Motor neuron (in vitro differentiated cells): ENCODE measurements at regions not wholly inside any gene's neighbourhood (a gene's known extent, or its start where the extent isn't known, plus 50 kb on each side); places are given as distances from the start of the nearest gene placed in this dataset.
A peak's percentile ranks its signal among the peaks of the same experiment; 100 is the strongest.

Experiments
- ATAC-seq, 8 experiments: fragments of 200-7000 bp; cut with Tn5 transposase; replicated peaks in 6 of 8; 2 replicates each; pipeline ENCODE4 v1.8.0; 2021; ENCODE audit warnings: mild to moderate bottlenecking in 8 of 8, moderate library complexity in 8 of 8
- H3K27ac ChIP-seq, 2 donors: fragments of 250-450 bp; sonication (Bioruptor Pico); 2 replicates each; pipeline ENCODE4 v1.9.0; 2021; ENCODE audit warnings: antibody characterized with exemption in 2 of 2, mild to moderate bottlenecking in 2 of 2, moderate library complexity in 1 of 2
- H3K4me1 ChIP-seq, 2 donors: fragments of 250-450 bp; sonication (Bioruptor Pico); replicated peaks in 1 of 2; 2 replicates each; pipeline ENCODE4 v1.6.1; 2021; ENCODE audit warnings: antibody characterized with exemption in 2 of 2, mild to moderate bottlenecking in 2 of 2, moderate library complexity in 1 of 2
- H3K4me3 ChIP-seq, 5 donors: fragments of 250-450 bp; sonication (Bioruptor Pico); 2 replicates each; pipeline ENCODE4 v1.9.0; 2021; ENCODE audit warnings: antibody characterized with exemption in 5 of 5, mild to moderate bottlenecking in 5 of 5, moderate library complexity in 4 of 5
- WGBS, 10 experiments: fragments of 450-650 bp; shearing (Covaris generic); methylation state at CpG; one replicate each; pipeline ENCODE4 v1.0.0; 2022; 5-methylcytosine and 5-hydroxymethylcytosine counted together
- in situ Hi-C, 9 experiments: fragments of 400-800 bp; cut with MboI; loops; one replicate each; pipeline ENCODE4 v1.15.0; 2021; ENCODE audit warnings: low sequenced_read_pairs in 9 of 9, low pct_unique_long_range_greater_than_20kb in 2 of 9; ENCODE audit not compliant: unreplicated experiment in 9 of 9

DNA sequence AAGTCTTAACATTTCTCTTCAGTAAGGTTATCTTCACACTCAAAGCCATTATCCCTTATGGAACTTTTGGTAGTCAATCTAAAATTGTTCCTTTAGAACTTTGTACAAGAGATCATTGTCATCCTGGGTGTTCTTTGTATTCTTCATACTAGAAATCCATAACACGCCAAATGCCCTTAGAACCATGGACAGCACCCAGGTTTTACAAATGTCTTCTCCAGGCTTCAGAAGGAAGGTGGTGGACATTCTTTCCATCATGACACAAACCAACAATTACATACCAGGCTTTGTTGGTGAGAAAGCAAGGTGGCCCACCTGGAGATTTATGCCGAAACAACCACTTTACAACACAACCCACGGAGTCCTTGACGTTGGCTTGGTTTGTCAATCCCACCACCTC lies 365.6 kb upstream of the TBX3 start:
- in situ Hi-C loops: loop anchor here in 2 of 9 experiments (25.0 kb wide), 2 partner anchors 113 to 362 kb away; partner anchors contain the start of gene TBX3 (in 1 of the 2)
- no peak overlapping the region for H3K4me3 ChIP-seq
- H3K27ac ChIP-seq: no peak overlapping the region
- ATAC-seq: no peak
- WGBS, 10 experiments: 72 to 100% (median 100%) methylated on average over 1 to 4 of the region's 4 CpGs; no CpG with 5 or more reads in 1 of the 10 experiments
- no peaks in the 10 kb centered on the region for H3K4me1 ChIP-seq

GRCh38 chr12:115046805-115047204 lies 362.8 kb upstream of the TBX3 start:
- in situ Hi-C loops: loop anchor here in 1 of 9 experiments (25.0 kb wide), 1 partner anchor 360 kb away; the partner anchor contains the start of gene TBX3
- no peak overlapping the region for H3K4me3 ChIP-seq
- no peak overlapping the region for H3K27ac ChIP-seq
- no peak for ATAC-seq
- no peaks in the 10 kb centered on the region for H3K4me1 ChIP-seq
- WGBS, 10 experiments: 14 to 100% (median 86%) methylated on average over 1 of the region's 1 CpG; no CpG with 5 or more reads in 3 of the 10 experiments

GRCh38 chr12:115044073-115044472 lies 360.1 kb upstream of the TBX3 start:
- Histone ChIP-seq H3K4me3 (no peak overlapping the region), H3K27ac (no peak overlapping the region), H3K4me1 (no peaks in the 10 kb centered on the region)
- WGBS, 10 experiments: 76 to 100% (median 80%) methylated on average over 1 to 6 of the region's 6 CpGs; no CpG with 5 or more reads in 1 of the 10 experiments
- in situ Hi-C loops: loop anchor here in 1 of 9 experiments (25.0 kb wide), 1 partner anchor 357 kb away; the partner anchor contains the start of gene TBX3
- ATAC-seq: no peak

DNA sequence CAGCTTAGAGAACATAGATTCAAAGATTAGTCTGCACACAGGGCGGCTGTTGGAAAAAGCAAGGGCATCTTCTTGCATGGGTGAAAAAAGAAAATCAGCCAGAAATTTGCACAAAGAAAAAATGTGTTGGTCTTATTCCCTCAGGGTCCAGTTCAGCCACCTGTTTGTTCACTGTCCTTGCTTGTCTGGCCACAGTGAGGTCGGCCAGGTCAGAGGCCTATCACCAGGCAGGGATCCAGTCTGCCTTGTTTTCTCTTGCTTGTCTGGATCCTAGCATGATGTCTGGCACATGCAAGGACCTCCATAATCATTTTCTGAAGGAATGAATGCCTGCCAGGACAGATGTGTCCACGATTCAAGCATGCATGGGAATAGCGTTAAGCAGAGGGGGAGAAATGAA lies 359.1 kb upstream of the TBX3 start:
- Histone ChIP-seq H3K27ac (no peak overlapping the region), H3K4me1 (no peaks in the 10 kb centered on the region), H3K4me3 (no peak overlapping the region)
- 40 to 100% (median 88%) methylated on average over 1 to 4 of the region's 4 CpGs; no CpG with 5 or more reads in 2 of the 10 experiments for WGBS, 10 experiments
- ATAC-seq: no peak
- in situ Hi-C loops: loop anchor here in 1 of 9 experiments (25.0 kb wide), 1 partner anchor 356 kb away; the partner anchor contains the start of gene TBX3

- no peak for ATAC-seq
- no peak overlapping the region for H3K27ac ChIP-seq
- in situ Hi-C loops: loop anchor here in 1 of 9 experiments (25.0 kb wide), 1 partner anchor 355 kb away; the partner anchor contains the start of gene TBX3
- H3K4me3 ChIP-seq: no peak overlapping the region
- no peaks in the 10 kb centered on the region for H3K4me1 ChIP-seq
Measured at GRCh38 chr12:115042341-115042740, 358.4 kb upstream of the TBX3 start.

GRCh38 chr12:115037830-115038229 lies 353.9 kb upstream of the TBX3 start:
- in situ Hi-C loops: loop anchor here in 1 of 9 experiments (25.0 kb wide), 1 partner anchor 351 kb away; the partner anchor contains the start of gene TBX3
- ATAC-seq: peak in 2 of 8 experiments; percentile 39 to 50
- no peaks in the 10 kb centered on the region for H3K4me1 ChIP-seq

DNA sequence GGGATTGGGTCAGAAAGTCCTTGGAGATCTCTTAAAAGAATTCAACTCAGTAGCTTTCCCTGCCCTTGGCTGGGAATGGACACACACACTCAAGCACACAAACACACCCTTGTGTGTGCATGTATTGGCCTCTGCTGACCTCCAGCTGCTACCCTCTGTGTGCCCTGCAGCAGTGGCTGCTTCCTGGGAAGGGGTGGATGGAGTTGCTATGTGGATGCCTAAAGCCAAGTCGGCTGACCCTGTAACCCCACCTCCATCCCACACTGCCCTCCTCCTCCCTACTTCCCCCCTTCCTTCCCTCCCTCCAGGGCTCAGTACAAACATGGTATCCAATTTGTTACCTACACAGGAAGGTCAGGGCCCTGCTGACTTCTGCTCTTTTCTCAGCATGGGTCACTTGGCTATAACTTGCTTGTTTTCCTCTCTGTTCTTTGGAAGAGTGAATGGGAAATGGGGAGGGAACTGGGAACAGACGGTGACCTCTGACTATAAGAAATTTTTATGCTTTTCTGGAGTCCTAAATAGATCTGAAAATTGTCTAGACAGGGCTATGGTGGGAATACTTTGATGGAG lies 351.6 kb upstream of the TBX3 start:
- Histone ChIP-seq H3K4me1 (no peaks in the 10 kb centered on the region), H3K4me3 (no peak overlapping the region), H3K27ac (no peak overlapping the region)
- 60 to 80% (median 78%) methylated on average over 1 of the region's 2 CpGs; no CpG with 5 or more reads in 7 of the 10 experiments for WGBS, 10 experiments
- ATAC-seq: peak in 2 of 8 experiments; percentile 77 to 89
- in situ Hi-C loops: loop anchor here in 1 of 9 experiments (25.0 kb wide), 1 partner anchor 348 kb away; the partner anchor contains the start of gene TBX3

More at GRCh38 chr12:115037830-115038229, 353.9 kb upstream of the TBX3 start:
- Histone ChIP-seq H3K4me3 (no peak overlapping the region), H3K27ac (no peak overlapping the region)
- 57 to 82% (median 69%) methylated on average over 2 of the region's 2 CpGs; no CpG with 5 or more reads in 6 of the 10 experiments for WGBS, 10 experiments

DNA sequence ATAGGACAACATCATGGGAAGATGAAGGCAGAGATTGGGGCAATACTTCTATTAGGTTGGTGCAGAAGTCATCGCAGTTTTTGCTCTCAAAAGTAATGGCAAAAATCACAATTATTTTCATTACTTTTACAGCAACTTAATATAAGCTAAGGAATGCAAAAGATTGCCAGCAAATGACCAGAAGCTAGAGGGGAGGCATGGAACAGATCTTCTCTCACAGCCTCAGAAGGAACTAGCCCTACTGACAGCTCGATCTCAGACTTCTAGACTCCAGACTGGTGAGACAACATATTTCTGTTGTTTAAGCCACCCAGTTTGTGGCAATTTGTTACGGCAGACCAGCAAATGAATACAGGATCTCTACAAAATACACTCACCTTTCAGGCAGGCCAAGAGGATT lies 348.5 kb upstream of the TBX3 start:
- no peak overlapping the region for H3K27ac ChIP-seq
- H3K4me1 ChIP-seq: no peaks in the 10 kb centered on the region
- WGBS, 10 experiments: 80 to 100% (median 95%) methylated on average over 1 to 3 of the region's 3 CpGs; no CpG with 5 or more reads in 5 of the 10 experiments
- no peak for ATAC-seq
- H3K4me3 ChIP-seq: no peak overlapping the region
- in situ Hi-C loops: loop anchor here in 1 of 9 experiments (25.0 kb wide), 1 partner anchor 345 kb away; the partner anchor contains the start of gene TBX3

DNA sequence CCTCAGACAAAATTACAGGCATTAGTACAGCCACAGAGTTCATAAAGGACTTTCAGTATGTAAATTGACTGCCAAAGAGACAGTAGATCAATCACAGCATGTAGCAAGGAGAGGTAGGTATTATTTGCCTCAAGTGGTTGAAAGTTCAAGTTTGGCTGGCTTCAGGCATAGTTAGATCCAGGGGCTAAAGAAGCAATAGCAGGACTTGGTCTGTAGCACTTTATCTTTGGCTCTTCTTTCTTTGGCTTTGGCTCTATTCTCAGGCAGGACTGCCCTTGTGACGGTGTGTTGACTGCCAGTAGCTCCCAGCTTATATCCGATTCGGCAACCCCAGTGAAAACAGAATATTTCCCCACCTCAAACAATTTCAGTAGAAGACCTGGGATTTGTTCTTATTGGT lies 346.0 kb upstream of the TBX3 start:
- in situ Hi-C loops: loop anchor here in 1 of 9 experiments (25.0 kb wide), 1 partner anchor 343 kb away; the partner anchor contains the start of gene TBX3
- 78 to 100% (median 92%) methylated on average over 2 to 3 of the region's 3 CpGs; no CpG with 5 or more reads in 5 of the 10 experiments for WGBS, 10 experiments

GRCh38 chr12:115024531-115024930 lies 340.6 kb upstream of the TBX3 start:
- WGBS, 10 experiments: 60 to 100% (median 72%) methylated on average over 1 to 3 of the region's 3 CpGs; no CpG with 5 or more reads in 4 of the 10 experiments
- no peak for ATAC-seq
- Histone ChIP-seq H3K4me3 (no peak overlapping the region), H3K4me1 (no peaks in the 10 kb centered on the region), H3K27ac (no peak overlapping the region)
- in situ Hi-C loops: no loop called here

More for the DNA sequence above, 346.0 kb upstream of the TBX3 start:
- no peaks in the 10 kb centered on the region for H3K4me1 ChIP-seq
- no peak for ATAC-seq
- no peak overlapping the region for H3K27ac ChIP-seq
- no peak overlapping the region for H3K4me3 ChIP-seq

GRCh38 chr12:115023279-115024265 lies 339.6 kb upstream of the TBX3 start:
- WGBS, 10 experiments: 20 to 82% (median 50%) methylated on average over 1 to 4 of the region's 4 CpGs; no CpG with 5 or more reads in 2 of the 10 experiments
- ATAC-seq: peak in 1 of 8 experiments; percentile 62
- Histone ChIP-seq H3K4me1 (no peaks in the 10 kb centered on the region), H3K27ac (no peak overlapping the region), H3K4me3 (no peak overlapping the region)
- in situ Hi-C loops: no loop called here

DNA sequence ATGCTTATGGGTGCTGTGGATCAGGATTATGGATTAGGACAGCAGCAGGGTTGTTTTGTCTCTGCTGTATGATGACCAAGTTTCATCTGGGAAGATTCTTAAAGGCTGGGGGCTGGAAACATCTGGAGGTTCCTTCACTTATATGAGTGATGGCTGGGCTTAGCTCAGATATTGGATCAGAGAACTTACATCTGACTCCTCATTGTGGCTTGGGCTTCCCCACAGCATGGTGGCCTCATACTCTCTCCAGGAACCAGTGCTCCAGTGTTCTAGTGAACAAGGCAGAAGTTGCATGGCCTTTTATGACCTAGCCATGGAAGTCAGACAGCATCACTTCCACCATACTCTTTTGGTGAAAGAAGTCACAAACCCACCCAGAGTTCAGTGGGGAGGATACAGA lies 336.1 kb upstream of the TBX3 start:
- no peak overlapping the region for H3K4me3 ChIP-seq

More for the DNA sequence above, 336.1 kb upstream of the TBX3 start:
- in situ Hi-C loops: no loop called here
- ATAC-seq: no peak
- no peak overlapping the region for H3K27ac ChIP-seq
- no peaks in the 10 kb centered on the region for H3K4me1 ChIP-seq
